Neural cell (in vitro differentiated cells): ENCODE measurements at regions not wholly inside any gene's neighbourhood (a gene's known extent, or its start where the extent isn't known, plus 50 kb on each side); places are given as distances from the start of the nearest gene placed in this dataset.
A peak's percentile ranks its signal among the peaks of the same experiment; 100 is the strongest.
"Not testable (repeated sequence)": the region's sequence is repeated elsewhere in the genome, so short reads cannot be mapped to it uniquely, and the experiment has no call there.

ENCODE experiments used
- H2AFZ ChIP-seq: fragments of 200-600, 300-800 bp; sonication (generic), shearing (Covaris generic); 2 replicates; pipeline ENCODE4 v1.6.0; 2014; ENCODE audit warnings: low read depth, mild to moderate bottlenecking, antibody characterized with exemption, low read length, moderate library complexity
- H3F3A ChIP-seq: fragments of 200-600 bp; shearing (Covaris generic); 2 replicates; pipeline ENCODE4 v1.6.1; 2016; ENCODE audit warnings: mild to moderate bottlenecking, moderate library complexity, mixed read lengths, antibody characterized with exemption, low read length; ENCODE audit not compliant: insufficient read depth, poor library complexity, severe bottlenecking
- H3K27ac ChIP-seq: fragments of 200-600, 300-800 bp; sonication (generic), shearing (Covaris generic); 2 replicates; pipeline ENCODE4 v1.5.1; 2014; ENCODE audit warnings: mild to moderate bottlenecking, low read length, moderate library complexity
- H3K27me3 ChIP-seq: fragments of 300-800, 200-600 bp; sonication (generic), shearing (Covaris generic); 2 replicates; pipeline ENCODE4 v1.6.0; 2014; ENCODE audit warnings: mild to moderate bottlenecking, low read depth, low read length, moderate library complexity; ENCODE audit not compliant: insufficient read depth
- H3K36me3 ChIP-seq: fragments of 300-800, 200-600 bp; sonication (generic), shearing (Covaris generic); 2 replicates; pipeline ENCODE4 v1.5.1; 2014; ENCODE audit warnings: mild to moderate bottlenecking, antibody characterized with exemption, low read length, moderate library complexity; ENCODE audit not compliant: insufficient read depth
- H3K4me2 ChIP-seq: fragments of 300-800, 200-600 bp; sonication (generic), shearing (Covaris generic); 2 replicates; pipeline ENCODE4 v1.6.0; 2014; ENCODE audit warnings: mild to moderate bottlenecking, low read length
- H3K4me3 ChIP-seq: fragments of 300-800, 200-600 bp; sonication (generic), shearing (Covaris generic); 2 replicates; pipeline ENCODE4 v1.5.1; 2014; ENCODE audit warnings: mild to moderate bottlenecking, low read length, moderate library complexity
- H3K79me2 ChIP-seq: fragments of 200-600 bp; shearing (Covaris generic); replicated peaks from 2 replicates; pipeline ENCODE4 v1.6.0; 2014; ENCODE audit warnings: mild to moderate bottlenecking, low read length, moderate library complexity; ENCODE audit not compliant: insufficient read depth
- H3K9ac ChIP-seq: fragments of 300-800, 200-600 bp; sonication (generic), shearing (Covaris generic); 2 replicates; pipeline ENCODE4 v1.6.1; 2016; ENCODE audit warnings: mild to moderate bottlenecking, low read length, mixed read lengths
- H3K9me2 ChIP-seq: fragments of 200-600 bp; shearing (Covaris generic); 2 replicates; pipeline ENCODE4 v1.6.1; 2016; ENCODE audit warnings: mild to moderate bottlenecking, low read length, mixed read lengths; ENCODE audit not compliant: insufficient read depth
- H3K9me3 ChIP-seq: fragments of 200-600, 300-800 bp; sonication (generic), shearing (Covaris generic); 2 replicates; pipeline ENCODE4 v1.6.1; 2016; ENCODE audit warnings: mild to moderate bottlenecking, mixed run types, low read length, moderate library complexity, mixed read lengths
- H4K20me1 ChIP-seq: fragments of 200-600 bp; shearing (Covaris generic); 2 replicates; pipeline ENCODE4 v1.6.1; 2016; ENCODE audit warnings: mild to moderate bottlenecking, mixed run types; ENCODE audit not compliant: insufficient read depth
- EZH2 ChIP-seq: fragments of 200-600, 300-800 bp; shearing (Covaris generic), sonication (generic); IDR thresholded peaks from 2 replicates; pipeline ENCODE4 v1.6.1; 2014; ENCODE audit warnings: antibody characterized with exemption, low read length, borderline replicate concordance, mild to moderate bottlenecking; ENCODE audit not compliant: insufficient read depth, poor library complexity, severe bottlenecking
- MXI1 ChIP-seq: fragments of 450-650 bp; conservative IDR thresholded peaks from 2 replicates; pipeline ENCODE4 v1.6.1; 2014; ENCODE audit warnings: antibody characterized with exemption, mild to moderate bottlenecking; ENCODE audit not compliant: poor library complexity, severe bottlenecking
- RAD21 ChIP-seq: fragments of 450-650 bp; conservative IDR thresholded peaks from 2 replicates; pipeline ENCODE4 v1.6.1; 2014; ENCODE audit warnings: antibody characterized with exemption, mild to moderate bottlenecking, moderate library complexity
- SMC3 ChIP-seq: fragments of 450-650 bp; conservative IDR thresholded peaks from 2 replicates; pipeline ENCODE4 v1.6.1; 2014; ENCODE audit warnings: antibody characterized with exemption, mild to moderate bottlenecking, moderate library complexity; ENCODE audit not compliant: poor library complexity
- TF ChIP-seq, protein P1 (sequence below): fragments of 450-650 bp; IDR thresholded peaks from 2 replicates; pipeline ENCODE4 v1.5.1; 2014; ENCODE audit warnings: antibody characterized with exemption, mild to moderate bottlenecking, moderate library complexity; ENCODE audit not compliant: poor library complexity, severe bottlenecking

DNA sequence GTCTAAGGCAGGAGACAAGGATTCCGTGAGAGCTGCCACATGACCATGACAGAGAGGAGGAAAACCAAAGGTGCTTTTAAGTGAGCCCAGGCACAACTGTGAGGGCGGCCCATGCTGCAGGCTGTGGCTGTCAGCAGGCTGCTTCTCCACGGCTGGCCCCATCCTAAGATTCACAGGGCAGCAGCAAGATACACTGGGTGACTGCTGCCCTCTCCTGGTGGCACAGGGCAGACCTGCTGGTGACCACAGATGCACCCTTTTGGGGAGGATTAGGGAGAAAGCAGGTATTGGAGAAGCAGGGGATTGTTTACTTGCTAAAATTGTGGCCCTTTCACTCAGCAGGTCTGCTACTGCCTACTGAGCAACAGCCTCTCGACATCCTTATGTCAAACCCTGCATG is 125.4 kb upstream of the ALDH3B2 start:
- not testable (repeated sequence) for H3K9me3 ChIP-seq, H4K20me1 ChIP-seq, H2AFZ ChIP-seq, H3K4me3 ChIP-seq, H3K27ac ChIP-seq, H3K36me3 ChIP-seq, H3K9me2 ChIP-seq, H3K27me3 ChIP-seq, H3K9ac ChIP-seq, H3K79me2 ChIP-seq, H3K4me2 ChIP-seq, H3F3A ChIP-seq
- TF ChIP-seq, protein P1, sequence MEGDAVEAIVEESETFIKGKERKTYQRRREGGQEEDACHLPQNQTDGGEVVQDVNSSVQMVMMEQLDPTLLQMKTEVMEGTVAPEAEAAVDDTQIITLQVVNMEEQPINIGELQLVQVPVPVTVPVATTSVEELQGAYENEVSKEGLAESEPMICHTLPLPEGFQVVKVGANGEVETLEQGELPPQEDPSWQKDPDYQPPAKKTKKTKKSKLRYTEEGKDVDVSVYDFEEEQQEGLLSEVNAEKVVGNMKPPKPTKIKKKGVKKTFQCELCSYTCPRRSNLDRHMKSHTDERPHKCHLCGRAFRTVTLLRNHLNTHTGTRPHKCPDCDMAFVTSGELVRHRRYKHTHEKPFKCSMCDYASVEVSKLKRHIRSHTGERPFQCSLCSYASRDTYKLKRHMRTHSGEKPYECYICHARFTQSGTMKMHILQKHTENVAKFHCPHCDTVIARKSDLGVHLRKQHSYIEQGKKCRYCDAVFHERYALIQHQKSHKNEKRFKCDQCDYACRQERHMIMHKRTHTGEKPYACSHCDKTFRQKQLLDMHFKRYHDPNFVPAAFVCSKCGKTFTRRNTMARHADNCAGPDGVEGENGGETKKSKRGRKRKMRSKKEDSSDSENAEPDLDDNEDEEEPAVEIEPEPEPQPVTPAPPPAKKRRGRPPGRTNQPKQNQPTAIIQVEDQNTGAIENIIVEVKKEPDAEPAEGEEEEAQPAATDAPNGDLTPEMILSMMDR: peak; percentile 81
- TF ChIP-seq SMC3 (peak; percentile 73), RAD21 (peak; percentile 74)

GRCh38 chr11:67797726-67798521 is 123.5 kb upstream of the ALDH3B2 start:
- not testable (repeated sequence) for H3K4me3 ChIP-seq, H3K4me2 ChIP-seq, H3K27ac ChIP-seq, H3F3A ChIP-seq, H4K20me1 ChIP-seq, H3K79me2 ChIP-seq, H3K27me3 ChIP-seq, H3K36me3 ChIP-seq, H2AFZ ChIP-seq, H3K9me2 ChIP-seq, H3K9me3 ChIP-seq, H3K9ac ChIP-seq

DNA sequence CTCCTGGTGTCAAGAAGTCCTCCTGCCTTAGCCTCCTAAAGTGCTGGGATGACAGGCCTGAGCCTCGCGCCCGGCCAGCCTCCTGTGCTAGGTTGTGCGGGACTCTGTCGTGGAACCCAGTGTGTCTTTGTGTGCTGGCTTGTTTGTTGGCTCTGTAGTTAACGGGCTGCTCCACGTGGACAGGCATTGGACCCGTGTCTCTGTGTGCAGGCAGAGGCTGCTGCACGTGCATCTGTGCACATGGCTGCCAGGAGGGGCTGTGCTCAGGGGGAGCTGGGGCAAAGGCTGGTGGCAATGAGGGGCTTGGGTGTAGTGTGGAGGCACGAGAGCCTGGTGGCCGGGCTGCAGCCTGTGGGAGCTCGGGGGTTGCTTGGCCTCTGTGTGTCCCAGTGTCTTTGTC is 121.3 kb upstream of the ALDH3B2 start:
- H4K20me1 ChIP-seq: no peaks in the 10 kb centered on the region
- H3K79me2 ChIP-seq: no peaks in the 10 kb centered on the region
- H3K9me2 ChIP-seq: no peaks in the 10 kb centered on the region
- H3K4me3 ChIP-seq: no peak overlapping the region
- no peak overlapping the region for H3K9ac ChIP-seq
- no peaks in the 10 kb centered on the region for H3K36me3 ChIP-seq
- no peak for TF ChIP-seq EZH2
- TF ChIP-seq, protein P1: no peak
- no peak for TF ChIP-seq MXI1
- H3K27ac ChIP-seq: no peak overlapping the region
- no peaks in the 10 kb centered on the region for H3K27me3 ChIP-seq
- no peaks in the 10 kb centered on the region for H3K9me3 ChIP-seq
- no peaks in the 10 kb centered on the region for H3F3A ChIP-seq
- H2AFZ ChIP-seq: no peak overlapping the region
- H3K4me2 ChIP-seq: no peak overlapping the region

DNA sequence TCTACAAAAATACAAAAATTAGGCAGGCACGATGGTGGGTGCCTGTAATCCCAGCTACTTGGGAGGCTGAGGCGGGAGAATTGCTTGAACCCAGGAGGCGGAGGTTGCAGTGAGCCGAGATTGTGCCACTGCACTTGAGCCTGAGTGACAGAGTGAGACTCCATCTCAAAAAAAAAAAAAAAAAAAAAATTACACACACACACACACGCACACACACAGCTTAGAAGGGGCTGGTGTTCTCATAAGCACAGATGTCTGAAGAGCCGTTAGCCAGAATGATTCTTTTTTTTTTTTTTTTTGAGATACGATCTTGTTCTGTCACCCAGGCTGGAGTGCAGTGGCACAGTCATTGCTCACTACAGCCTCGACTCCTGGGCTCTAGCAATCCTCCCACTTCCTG is 119.3 kb upstream of the ALDH3B2 start:
- H3K9ac ChIP-seq, H3K27ac ChIP-seq, H3K27me3 ChIP-seq, H2AFZ ChIP-seq, H3F3A ChIP-seq, H3K4me3 ChIP-seq, H4K20me1 ChIP-seq, H3K9me3 ChIP-seq, H3K4me2 ChIP-seq, H3K79me2 ChIP-seq, H3K9me2 ChIP-seq, H3K36me3 ChIP-seq: not testable (repeated sequence)
